Limb (tissue), 2 donors: ENCODE measurements at regions not wholly inside any gene's neighbourhood (a gene's known extent, or its start where the extent isn't known, plus 50 kb on each side); places are given as distances from the start of the nearest gene placed in this dataset.

Source experiments
- DNase-seq, 2 donors: peaks; one replicate each; pipeline ENCODE4 v3.0.0-alpha.2; 2016; ENCODE audit errors: extremely low spot score in 2 of 2

DNA sequence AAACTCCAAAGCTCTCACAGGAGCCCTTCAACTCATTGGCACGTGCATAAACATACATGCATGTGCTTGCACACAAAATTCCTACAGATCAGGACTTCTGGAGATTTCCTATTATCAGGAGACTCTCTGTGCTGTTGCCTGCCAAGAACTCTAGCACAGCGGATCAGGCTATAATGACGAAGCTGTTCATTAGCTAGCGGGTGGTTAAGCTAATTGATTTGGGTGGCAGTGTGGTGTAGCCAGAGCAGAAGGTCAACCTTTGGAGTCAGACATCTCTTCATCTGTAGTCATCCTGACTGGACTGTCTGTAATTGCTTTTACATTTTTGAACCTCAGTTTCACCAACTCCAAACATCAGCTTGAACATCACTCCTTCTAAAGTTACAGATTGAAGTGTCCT is 69.0 kb downstream of the KIF2B start:
- DNase-seq = no peak

DNA sequence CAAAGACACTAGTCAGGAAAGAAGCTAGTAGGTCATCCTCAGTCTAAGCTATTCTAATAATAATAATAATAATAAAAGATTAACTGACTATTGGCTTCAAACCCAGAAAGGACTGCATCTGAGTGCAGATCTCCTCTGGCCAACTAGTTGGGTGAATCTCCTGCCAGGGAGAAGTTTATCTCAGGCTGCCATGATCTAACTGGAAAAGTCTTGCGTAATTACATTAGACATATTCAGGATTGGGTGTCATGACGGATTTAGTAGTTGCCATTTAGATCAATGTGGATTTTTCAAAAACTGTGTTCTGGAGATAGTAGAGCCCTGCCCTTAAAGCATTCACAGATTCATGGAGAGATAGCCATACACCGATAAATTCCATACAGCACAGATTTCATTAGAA is 69.5 kb downstream of the KIF2B start:
- DNase-seq = no peak

DNA sequence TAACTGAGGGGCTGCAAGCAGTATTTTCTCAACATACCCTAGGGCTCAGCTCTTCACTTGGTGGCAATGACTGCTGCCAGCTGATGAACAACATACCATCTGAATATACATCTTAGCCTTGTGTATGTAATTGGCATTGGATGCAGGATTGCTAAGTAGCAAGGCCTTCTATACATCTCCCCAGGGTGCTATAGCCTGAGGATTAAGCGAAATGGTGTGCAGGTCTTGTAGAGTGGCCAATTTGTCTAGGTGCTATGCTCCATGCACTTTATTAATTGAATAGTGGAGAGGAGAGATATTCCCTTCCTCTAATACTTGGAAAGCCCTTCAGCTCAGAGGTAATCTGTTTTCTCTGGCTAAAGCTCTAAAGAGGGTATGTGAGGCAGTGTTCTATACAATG is 71.9 kb downstream of the KIF2B start:
- DNase-seq = no peak

DNA sequence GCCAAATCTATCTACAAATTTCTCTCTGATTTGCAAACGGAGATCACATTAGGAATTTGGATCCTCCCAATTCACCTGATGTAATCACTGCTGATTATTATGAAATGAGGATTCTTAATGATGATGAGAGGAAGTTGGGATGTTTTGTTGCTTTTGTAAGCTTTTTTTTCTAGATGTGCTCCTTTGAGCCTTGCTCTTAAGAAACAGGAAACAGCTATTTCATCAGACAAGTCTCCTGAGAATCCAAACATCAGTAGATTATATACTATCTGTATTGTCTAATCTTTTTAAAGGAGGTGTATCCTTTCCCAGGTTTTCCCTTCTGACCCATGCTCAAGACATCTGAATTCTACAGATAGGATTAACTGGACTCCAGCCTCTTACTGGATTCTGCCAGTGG is 73.3 kb downstream of the KIF2B start:
- DNase-seq = no peak

DNA sequence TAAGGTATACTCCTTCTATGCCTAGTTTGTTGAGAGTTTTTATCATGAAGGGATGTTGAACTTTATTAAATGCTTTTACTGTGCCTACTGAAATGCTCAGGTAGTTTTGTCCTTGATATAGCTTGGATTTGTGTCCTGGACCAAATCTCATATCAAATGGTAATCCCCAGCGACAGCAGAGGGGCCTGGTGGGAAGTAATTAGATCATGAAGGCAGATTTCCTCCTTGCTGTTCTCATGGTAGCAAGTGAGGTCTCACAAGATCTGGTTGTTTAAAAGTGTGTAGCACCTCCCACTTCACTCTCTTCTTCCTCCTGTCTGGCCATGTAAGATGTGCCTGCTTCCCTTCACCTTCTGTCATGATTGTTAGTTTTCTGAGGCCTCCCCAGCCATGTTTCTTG is 78.2 kb downstream of the KIF2B start:
- DNase-seq = no peak

DNA sequence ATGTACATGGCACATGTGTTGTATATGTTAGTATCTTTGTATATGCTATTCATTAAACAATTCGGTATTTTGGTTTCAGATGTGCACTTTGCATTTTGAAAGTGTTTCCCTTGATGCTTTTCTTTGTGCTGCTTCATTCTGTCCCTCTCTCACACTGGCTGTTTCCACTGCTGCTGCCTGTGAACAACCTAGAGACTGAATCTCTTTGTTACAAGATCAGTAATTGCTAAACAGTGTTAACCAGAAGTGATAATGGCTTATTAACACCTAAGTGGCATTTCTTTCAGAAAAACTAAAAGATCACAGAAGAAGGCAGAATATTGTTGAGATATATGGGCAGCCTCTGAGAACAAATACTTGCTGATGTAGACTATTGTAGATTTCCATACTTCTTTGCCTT is 84.7 kb downstream of the KIF2B start:
- no peak for DNase-seq

DNA sequence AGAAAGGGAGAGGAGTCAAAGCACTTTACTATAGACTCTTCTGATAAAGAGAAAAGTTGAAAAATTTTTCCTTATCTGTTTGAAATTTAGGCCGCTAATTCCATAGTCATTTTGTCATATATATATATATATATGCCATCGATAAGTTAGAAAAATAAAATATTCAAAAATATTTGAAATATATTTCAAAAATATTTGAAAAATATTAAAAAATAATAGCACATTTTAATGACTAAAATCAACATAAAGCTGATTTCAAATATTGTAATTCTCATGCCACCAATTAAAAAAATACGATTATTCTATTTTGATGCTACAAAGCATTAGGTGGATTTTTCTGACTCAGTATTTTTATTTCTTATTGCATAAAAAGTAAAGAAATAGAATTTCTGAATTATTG is 87.1 kb downstream of the KIF2B start:
- DNase-seq = no peak

DNA sequence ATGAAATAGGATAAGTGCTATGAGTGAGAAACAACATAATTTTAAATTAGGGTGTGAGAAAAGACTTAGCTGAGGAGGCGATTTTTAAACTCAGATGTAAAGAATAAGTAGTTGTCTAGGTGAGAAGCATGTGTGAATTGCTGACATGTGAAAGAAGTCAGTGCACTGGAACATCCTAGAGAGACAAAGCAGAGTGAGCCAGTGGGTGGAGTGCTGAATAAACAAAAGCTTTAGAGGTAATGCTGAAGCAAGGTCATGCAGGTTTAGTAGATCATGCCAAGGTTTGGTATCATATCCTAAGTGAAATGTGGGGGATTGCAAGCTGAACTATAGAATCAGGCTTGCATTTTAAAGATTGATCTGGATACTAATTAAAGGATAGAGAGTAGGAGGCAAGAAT is 89.4 kb downstream of the KIF2B start:
- DNase-seq = no peak

DNA sequence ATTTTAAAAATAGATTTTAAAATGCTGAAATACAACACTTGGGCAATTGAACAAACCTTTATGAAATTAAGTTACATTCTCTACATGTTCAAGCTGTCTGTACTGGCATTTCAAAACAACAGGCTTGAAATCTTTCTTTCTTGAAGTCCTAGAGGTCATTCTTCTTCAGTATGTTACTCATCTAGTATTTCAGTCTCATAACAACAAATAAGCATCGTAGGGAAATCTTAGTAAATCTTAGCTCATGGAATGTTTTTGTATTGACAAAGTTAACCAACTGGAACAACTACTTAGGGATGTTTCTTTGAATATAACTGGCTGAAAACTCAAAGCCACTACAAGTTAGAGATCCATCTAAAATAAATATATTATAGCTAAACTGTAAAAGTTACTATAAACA is 96.6 kb downstream of the KIF2B start:
- no peak for DNase-seq

DNA sequence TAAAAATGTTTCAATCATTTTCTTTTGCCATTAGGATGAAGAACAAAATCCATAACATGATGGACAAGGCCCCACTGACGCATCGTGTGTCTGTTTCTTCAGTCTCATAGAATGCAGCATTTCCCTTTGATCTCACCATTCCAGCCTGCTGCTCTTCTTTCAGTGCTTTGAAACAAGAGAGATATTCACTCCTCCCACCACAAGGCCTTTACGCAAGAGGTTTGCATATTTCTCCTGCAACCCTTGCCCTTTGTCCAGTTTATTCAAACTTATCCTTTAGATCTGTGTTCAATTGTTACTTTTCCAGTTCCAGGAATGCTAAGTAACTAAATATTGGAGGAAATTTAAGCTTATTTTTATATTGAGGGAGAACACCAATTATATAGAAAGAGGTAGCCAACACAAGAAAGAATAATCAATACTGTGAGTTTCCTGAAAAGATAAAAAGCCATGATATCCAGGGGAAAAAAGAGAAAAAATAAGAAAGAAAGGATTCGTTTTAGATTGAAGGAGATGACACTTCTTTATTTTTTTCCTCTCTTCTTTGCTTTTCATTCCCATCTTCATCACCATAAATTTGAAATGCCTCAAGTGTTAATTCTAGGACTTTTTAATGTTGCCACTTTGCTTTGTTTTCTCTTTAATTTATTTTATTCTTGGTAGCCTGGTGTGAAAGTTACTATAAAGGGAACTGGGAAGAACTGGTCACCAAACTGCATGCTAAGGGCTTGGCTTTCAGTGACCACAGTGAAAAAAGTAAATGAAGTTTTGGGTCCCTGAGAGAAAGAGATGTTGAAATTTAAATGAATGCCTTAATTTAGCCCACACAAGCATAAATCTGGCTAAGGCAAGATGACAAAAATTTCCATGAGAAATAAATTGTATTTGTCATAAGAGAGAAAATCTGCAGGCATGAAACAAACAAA is 102.1 kb downstream of the KIF2B start:
- no peak for DNase-seq

DNA sequence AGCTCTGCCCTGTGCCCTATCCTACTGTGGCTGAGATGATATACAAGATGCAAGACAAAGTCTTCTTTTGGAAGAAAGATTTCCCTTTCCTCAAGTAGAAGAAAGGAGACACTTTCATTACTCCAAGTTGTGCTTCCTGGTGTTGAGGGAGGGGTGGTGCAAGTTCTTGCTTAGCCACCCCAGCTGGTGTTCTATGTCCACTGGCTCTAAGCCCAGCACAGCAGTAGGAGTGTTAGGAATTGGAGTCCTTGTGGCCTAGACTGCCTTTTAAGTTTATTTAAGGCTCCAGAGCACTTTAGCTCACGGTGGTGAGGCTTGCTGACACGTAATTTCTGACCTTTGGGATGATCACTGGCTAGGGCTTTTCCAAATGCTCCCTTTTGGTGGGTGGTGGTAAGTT is 109.7 kb downstream of the KIF2B start:
- DNase-seq = no peak

DNA sequence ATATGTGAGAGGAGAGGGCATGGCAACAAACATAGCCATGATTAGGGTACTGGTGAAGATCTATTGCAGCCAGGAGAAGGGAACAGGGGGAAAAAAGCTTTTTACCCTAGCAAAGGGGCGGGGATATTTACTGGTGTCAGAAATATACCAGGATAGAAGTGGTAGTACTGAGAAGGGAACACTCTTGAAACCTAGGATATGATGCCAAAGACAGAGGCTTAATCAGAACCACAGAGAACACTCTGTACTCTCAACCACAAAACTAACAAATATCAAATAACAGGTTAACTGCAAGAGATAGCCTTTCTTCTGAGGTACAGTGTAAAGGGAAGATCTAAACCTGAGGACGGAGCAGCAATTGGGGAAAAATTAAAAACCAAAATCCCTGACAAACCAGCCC is 112.2 kb downstream of the KIF2B start:
- no peak for DNase-seq

DNA sequence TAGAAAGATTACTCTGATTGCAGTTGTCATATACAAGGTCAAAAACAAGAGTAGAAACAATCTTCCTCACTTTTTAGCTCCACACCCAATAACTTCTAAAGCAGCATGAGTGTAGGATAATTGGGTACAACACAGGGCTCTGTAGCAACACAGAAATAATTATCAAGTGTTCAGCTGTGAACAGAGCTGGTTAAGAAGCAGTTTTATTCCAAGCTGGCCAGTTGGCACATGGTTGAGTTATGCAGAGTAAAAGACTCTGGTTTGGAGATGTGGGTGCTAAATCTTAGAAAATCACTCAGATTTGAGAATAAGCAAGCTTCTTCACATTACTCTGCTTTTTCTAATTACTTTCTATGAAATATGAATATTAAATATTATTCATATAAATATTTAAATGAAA is 118.5 kb downstream of the KIF2B start:
- DNase-seq = no peak

DNA sequence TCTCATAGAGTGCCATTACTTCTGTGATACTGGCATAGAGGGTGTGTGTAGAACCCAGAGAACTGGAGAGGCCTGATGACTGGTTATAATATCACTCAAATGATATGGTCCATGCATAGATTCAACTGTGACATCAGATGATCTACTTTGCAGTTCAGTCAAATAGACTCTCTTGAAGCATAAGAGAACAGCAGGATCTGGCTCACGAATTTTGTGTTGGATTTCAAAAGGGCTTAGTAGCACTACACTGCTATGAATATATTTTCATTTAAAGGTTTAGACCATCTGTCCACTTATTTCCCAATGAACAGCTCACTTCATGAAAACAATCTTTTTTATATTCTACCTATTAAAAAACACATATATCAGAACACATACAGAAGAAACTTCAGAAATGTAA is 119.7 kb downstream of the KIF2B start:
- no peak for DNase-seq

DNA sequence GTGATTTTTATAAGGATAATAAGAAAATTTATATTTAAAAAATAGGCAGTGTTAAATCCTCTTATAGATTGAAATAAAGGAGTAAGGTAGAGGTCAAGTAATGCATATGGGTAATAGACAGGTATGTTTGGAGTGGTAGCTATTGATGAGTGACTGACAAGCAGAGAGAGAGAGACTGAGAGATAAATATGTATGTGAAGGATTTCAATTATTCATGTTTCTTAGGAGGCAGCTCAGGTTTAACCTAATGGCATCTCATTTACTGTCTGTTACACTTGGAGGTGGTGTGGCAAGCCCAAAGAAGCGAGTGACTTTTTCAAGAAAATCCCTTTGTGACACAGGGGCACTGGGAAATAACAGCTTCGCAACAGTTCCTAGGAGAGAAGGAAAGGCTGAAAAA is 120.2 kb downstream of the KIF2B start:
- no peak for DNase-seq

DNA sequence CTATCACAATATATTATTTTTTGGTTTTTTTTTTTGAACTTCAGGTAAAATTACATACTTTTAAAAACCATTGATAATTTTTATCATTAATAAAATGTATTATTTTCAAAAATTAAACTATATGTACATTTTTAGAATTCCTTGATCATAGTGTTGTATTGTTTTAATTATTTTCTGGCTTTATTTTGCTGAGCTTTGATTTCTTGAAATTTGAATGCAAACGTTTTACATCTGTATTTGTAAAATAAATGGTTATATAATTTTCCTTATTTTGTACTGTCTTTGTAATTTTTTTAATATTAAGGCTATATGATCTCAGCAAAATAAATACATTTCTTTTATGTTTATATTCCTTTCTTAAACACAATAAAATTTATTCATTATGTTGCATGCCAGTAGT is 125.6 kb downstream of the KIF2B start:
- no peak for DNase-seq

DNA sequence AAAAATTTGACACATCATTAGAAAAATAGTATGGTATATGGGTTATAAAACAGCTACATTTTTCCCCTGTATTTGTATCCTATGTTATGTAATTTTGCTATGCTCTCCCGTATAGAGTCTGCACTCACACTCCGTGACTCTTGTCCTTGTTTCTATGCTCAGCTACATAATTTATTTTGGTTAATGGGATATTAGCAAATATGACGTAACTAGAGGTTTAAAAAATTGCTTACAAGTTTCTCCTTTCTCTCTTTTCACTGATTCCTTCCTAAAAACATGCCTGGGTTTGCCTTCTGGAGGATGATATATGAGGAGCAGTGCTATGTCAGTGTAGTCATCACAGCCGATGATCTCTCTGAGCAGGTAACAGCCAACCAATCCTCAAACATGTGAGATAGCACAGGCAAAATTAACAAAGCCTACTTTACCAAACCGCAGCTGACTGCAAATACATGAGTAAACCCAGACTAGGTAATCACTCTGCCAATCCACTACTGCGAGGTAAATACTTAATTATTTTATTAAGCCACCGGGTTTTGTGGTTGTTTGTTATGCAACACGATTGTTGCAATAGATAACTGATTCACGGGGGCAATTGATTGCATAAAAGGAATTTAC is 126.9 kb downstream of the KIF2B start:
- no peak for DNase-seq

DNA sequence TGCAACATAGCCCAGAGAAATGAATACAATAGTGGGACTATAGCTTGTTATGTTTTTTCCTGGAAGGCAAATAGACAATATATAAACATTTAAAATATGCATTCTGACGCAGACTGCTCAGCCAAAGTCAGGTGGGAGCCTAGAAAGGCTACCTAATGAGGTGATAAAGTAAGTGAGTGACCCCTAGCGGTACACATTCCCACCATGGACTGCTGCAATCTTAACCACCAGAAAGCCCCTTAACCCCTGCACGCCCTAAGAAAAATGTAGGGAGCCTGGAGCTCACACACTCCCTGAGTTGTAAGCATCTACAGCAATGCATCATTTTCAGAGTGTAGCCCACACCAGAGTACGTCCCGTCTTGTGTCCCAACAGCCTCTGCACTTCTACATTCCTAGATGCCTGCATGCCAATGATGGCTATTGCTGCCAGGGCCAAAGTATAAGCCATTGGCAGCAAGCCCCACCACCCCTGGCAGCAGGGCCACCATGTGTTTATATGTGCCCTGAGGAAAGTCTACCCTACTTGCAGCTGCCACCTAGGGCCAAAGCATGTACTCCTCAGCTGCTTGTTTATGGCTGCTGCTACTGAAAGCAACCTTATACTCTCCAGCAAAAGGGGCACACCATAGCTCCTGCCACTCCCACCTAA is 127.6 kb downstream of the KIF2B start:
- no peak for DNase-seq

DNA sequence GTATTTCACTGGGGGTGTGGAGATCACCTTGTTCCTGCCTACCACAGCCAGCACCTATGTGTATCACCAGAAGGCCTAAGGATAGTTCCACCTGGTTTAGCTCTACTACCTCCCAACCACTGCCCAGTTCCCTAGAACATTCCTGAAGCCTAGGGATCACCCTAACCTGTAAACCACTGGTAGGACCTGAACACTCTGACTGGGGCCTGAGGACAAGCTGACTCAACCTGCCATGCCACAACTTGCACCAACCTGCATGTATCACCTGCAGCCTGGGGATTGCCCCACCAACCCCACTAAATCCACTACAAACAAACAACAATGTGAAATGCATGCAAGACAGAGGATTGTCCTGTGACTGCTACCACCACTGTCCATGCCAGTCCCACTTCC is 128.1 kb downstream of the KIF2B start:
- DNase-seq = no peak

DNA sequence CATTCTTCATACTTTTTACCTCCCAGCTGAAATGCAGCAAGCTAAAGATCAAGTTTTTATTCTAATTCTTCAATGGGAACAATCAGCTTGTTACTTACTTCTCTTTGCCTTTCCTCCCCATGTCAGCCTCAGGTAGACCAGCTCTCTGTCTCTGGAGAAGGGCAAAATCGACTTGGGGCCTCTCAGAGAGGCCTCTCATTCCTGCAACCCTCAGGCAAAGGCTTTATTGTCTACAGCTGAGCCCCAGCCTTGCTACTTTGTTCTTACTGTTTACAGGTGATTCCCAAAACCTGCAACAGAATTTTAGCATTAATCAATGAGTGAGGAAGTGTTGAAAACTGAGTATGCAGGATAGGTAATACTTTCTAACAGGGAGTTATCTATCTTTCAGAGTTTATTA is 148.6 kb downstream of the KIF2B start:
- no peak for DNase-seq

DNA sequence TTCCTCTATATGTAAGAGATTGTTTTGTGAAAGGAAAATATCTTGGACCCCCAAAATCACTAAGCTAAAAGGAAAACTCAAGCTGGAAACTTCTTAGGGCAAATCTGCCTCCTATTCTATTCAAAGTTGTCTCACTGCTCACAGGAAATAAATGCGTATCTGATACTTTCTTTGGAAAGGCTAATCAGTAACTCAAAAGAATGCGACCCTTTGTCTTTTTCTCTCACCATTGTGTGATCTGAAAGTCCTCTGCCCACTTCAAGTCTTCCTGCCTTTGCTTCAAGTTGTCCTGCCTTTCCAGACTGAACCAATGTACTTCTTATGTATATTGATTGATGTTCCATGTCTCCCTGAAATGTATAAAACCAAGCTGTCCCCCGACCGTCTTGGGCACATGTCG is 157.3 kb downstream of the KIF2B start:
- no peak for DNase-seq

DNA sequence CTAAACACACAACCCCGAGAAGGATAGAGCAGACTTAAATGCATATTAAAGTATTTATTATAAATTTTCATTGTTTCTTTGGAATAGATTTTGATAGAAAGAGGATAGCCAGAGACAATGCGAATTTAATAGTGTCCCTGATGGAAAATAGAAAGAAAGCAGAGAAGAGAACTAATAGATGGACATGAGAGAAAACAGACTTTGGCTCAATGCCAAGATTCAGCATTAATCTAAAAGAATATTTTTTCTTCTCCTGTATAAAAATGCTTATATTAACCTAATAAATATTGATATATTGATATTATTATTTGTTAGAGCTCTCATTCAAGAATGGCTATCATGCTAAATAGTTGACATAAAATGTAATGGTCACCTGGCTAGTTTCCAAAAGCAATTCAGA is 173.4 kb downstream of the KIF2B start:
- DNase-seq = no peak

DNA sequence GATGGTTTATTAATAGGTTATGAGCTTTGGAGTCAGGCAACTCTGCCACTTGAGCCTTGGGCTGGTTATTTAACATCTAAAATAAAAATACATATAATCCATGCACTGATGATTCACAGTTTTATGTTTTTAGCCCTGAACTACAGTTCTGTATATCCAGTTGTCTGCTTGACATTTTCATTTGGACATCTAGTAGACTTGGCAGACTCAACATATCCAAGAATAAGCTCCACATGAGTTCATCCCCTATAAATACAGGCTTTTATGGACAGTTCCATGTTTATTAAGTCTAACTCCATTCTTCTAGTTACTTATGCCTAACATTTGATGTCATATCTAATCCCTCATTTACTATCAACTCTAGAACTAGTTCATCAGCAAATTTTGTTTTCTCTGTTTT is 174.2 kb downstream of the KIF2B start:
- no peak for DNase-seq
